ENCODE measurements at regions not wholly inside any gene's neighbourhood (a gene's known extent, or its start where the extent isn't known, plus 50 kb on each side); places are given as distances from the start of the nearest gene placed in this dataset.

DNA sequence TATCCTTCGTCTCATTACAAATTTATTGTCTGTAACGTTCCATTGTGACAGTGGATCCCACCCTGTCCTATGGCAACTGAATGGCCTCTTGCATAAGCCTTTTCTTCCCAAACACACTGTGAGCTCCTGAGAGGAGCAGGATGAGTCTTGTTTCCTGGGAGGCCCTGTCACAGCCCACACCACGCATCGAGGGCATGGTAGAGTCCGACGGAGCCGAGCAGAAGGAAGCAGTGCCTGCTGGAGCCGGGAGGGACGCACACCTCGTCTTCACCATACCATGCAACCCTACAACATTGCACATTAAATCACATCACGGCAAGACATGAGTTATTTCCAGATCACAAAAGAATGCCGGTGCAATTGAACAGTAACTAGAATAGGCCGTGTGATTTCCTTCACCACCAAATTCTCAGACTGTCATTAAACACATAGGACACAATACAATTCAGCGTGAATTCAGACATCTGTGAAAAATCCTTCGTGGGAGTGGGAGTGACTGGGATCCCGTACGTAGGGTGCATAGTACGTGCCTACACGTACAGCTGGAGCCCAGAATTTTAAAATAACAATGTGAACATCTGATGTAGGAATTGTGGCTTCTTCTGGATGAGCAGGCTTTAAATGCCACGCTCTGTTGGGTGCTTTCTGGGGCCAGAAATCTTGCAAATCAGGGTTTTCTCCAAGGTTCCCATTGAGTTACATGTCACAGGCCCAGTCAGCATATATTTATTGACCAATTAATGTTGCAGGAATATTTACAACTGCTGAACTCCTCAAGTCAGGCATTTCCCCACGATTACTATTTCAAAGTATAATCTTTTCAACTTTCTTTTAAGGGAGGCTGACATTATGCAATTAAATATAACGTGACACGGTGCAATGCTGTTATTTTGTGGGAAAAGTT lies 201.8 kb downstream of the TTLL2 start:
- H3F3A ChIP-seq (ENCODE audit: control insufficient read depth, insufficient read depth): no peaks in the 10 kb centered on the region
- no peak overlapping the region for H3K27ac ChIP-seq (ENCODE audit: low read depth, low read length)
- H3K9me3 ChIP-seq (ENCODE audit: control insufficient read depth, insufficient read depth, low read length): no peaks in the 10 kb centered on the region
- no peak overlapping the region for H3K4me3 ChIP-seq (ENCODE audit: low read length)
- no peaks in the 10 kb centered on the region for H4K20me1 ChIP-seq (ENCODE audit: control insufficient read depth, insufficient read depth, low read depth, low read length)
- H3K79me2 ChIP-seq (ENCODE audit: control insufficient read depth, low read length): no peaks in the 10 kb centered on the region
- H3K36me3 ChIP-seq (ENCODE audit: control insufficient read depth, low read length): no peaks in the 10 kb centered on the region
- no peaks in the 10 kb centered on the region for H3K9me2 ChIP-seq (replicated peaks; ENCODE audit: control insufficient read depth, low read length)
- no peaks in the 10 kb centered on the region for H3K4me1 ChIP-seq (ENCODE audit: control insufficient read depth, low read length)
- H3K4me2 ChIP-seq (ENCODE audit: low read length): no peak overlapping the region
- TF ChIP-seq CTCF (IDR thresholded peaks at IDR 0.05; ENCODE audit: low read depth, low read length, poor library complexity, severe bottlenecking) (no peak), EZH2phosphoT487 (IDR thresholded peaks at IDR 0.05; ENCODE audit: borderline replicate concordance, low read length) (no peak)
- H3K27me3 ChIP-seq (ENCODE audit: control insufficient read depth, low read length): no peaks in the 10 kb centered on the region

DNA sequence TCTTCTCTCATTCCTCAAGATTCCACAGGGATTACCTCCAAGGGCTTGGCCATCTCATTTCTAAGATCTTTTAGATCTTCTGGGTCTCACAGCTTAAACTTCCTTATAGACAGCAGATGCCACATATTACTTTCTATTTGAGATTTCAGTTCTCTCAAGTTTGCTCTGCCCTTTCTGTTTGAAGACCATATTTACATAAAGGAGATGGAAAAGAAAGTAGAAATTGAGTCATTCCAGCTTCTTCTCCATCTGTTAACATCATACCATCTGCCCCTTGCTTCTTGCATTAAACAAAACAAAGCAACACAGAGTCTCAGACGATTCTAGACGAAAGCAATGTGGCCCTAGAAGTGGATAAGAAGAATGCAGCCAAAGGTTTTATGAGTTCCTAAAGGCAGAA lies 203.4 kb downstream of the TTLL2 start:
- Histone ChIP-seq H3K36me3 (ENCODE audit: control insufficient read depth, low read length) (no peaks in the 10 kb centered on the region), H3F3A (ENCODE audit: control insufficient read depth, insufficient read depth) (no peaks in the 10 kb centered on the region), H3K4me1 (ENCODE audit: control insufficient read depth, low read length) (no peaks in the 10 kb centered on the region), H3K9me3 (ENCODE audit: control insufficient read depth, insufficient read depth, low read length) (no peaks in the 10 kb centered on the region), H3K4me3 (ENCODE audit: low read length) (no peak overlapping the region), H3K79me2 (ENCODE audit: control insufficient read depth, low read length) (no peaks in the 10 kb centered on the region), H4K20me1 (ENCODE audit: control insufficient read depth, insufficient read depth, low read depth, low read length) (no peaks in the 10 kb centered on the region), H3K4me2 (ENCODE audit: low read length) (no peak overlapping the region), H3K9me2 (replicated peaks; ENCODE audit: control insufficient read depth, low read length) (no peaks in the 10 kb centered on the region), H3K27ac (ENCODE audit: low read depth, low read length) (no peak overlapping the region), H3K27me3 (ENCODE audit: control insufficient read depth, low read length) (no peaks in the 10 kb centered on the region)
- TF ChIP-seq CTCF (IDR thresholded peaks at IDR 0.05; ENCODE audit: low read depth, low read length, poor library complexity, severe bottlenecking) (no peak), EZH2phosphoT487 (IDR thresholded peaks at IDR 0.05; ENCODE audit: borderline replicate concordance, low read length) (no peak)

DNA sequence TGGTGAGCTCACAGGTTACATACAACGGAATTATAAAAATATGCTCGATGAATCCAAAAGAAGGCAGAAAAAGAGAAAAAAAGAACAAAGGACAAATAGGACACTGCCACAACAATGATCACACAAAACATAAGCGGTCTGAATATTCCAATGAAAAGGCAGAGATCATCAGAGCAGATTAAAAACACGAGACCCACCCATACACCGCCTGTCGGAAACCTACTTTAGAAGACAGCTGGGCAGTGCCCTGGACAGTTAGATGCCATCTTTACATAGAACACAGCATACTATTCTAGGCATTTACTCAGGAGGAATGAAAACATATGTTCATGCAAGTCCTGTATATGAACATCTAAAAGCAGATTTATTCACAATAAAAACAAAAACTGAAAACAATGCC lies 204.1 kb downstream of the TTLL2 start:
- Histone ChIP-seq H3K36me3 (ENCODE audit: control insufficient read depth, low read length) (no peaks in the 10 kb centered on the region), H3K4me1 (ENCODE audit: control insufficient read depth, low read length) (no peaks in the 10 kb centered on the region), H3F3A (ENCODE audit: control insufficient read depth, insufficient read depth) (no peaks in the 10 kb centered on the region), H3K9me3 (ENCODE audit: control insufficient read depth, insufficient read depth, low read length) (no peaks in the 10 kb centered on the region), H3K4me3 (ENCODE audit: low read length) (no peak overlapping the region), H3K79me2 (ENCODE audit: control insufficient read depth, low read length) (no peaks in the 10 kb centered on the region), H3K27me3 (ENCODE audit: control insufficient read depth, low read length) (no peaks in the 10 kb centered on the region), H3K4me2 (ENCODE audit: low read length) (no peak overlapping the region), H4K20me1 (ENCODE audit: control insufficient read depth, insufficient read depth, low read depth, low read length) (no peaks in the 10 kb centered on the region), H3K27ac (ENCODE audit: low read depth, low read length) (no peak overlapping the region), H3K9me2 (replicated peaks; ENCODE audit: control insufficient read depth, low read length) (no peaks in the 10 kb centered on the region)
- TF ChIP-seq EZH2phosphoT487 (IDR thresholded peaks at IDR 0.05; ENCODE audit: borderline replicate concordance, low read length) (no peak), CTCF (IDR thresholded peaks at IDR 0.05; ENCODE audit: low read depth, low read length, poor library complexity, severe bottlenecking) (no peak)

Data from DOHH2 (cell line).